ENCODE measurements at regions not wholly inside any gene's neighbourhood (a gene's known extent, or its start where the extent isn't known, plus 50 kb on each side); places are given as distances from the start of the nearest gene placed in this dataset.
"Not testable (repeated sequence)": the region's sequence is repeated elsewhere in the genome, so short reads cannot be mapped to it uniquely, and the experiment has no call there.

DNA sequence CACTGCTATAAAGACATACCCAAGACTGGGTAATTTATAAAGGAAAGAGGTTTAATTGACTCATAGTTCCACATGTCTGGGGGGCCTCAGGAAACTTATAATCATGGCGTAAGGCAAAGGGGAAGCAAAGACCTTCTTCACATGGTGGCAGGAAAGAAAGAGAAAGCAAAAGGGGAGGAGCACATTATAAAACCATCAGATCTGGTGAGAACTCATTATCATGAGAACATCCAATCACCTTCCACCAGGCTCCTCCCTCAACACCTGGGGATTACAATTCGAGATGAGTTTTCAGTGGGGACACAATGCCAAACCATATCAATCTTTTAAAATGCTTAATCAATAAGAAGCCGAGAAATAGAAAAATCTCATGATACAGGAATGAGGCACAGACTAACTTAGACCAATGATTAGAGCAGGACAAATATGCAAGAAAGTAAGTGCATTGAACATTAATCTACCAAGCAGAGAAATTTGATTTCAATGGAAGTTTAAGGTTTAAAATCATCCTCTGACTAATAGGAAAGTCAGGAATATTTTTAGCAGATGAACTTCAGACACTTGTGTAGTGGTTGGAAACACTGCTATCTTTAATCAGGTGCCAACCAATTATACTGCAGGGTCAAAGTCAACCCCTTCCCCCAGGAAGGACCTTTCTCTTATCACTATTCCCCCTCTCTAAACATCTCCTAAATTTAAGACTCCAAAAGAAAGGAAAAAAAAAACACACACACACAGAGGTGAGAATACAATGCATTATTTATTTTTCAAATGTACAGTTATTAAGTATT lies 259.2 kb downstream of the IRS1 start:
- in situ Hi-C loops (cut with MboI; ENCODE audit: low sequenced_read_pairs), result no loop called here

DNA sequence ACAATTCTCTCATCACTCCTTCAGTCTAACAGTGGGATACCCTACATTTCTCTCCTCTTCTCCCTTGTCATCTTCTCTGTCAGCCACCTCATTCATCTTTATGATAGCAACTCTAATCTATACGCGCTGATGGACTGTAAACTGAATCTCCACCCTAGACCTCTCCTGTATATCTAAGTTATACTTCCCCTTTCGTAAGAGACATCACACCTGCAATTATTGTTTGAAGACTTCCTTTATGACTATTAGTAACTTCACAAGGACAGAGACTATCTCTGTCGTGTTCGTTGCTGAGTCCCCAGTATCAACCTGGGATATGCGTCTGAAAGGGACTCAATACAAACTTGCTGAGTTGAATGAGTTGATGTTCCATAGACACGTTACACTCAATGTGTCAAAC lies 263.2 kb downstream of the IRS1 start:
- in situ Hi-C loops (cut with MboI; ENCODE audit: low sequenced_read_pairs), result no loop called here

DNA sequence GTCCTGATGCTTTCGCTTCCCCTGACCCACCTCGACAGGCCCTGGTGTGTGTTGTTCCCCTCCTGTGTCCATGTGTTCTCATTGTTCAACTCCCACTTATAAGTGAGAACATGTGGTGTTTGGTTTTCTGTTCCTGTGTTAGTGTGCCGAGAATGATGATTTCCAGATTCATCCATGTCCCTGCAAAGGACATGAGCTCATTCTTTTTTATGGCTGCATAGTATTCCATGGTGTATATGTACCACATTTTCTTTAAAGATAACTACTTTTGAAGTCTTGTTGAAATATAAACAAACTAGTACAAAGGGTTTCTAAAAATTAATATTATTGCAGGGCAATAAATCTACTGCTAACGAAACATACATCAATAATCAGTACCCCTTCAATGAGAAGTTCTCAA lies 266.6 kb downstream of the IRS1 start:
- in situ Hi-C loops (cut with MboI; ENCODE audit: low sequenced_read_pairs), result not testable (repeated sequence)

DNA sequence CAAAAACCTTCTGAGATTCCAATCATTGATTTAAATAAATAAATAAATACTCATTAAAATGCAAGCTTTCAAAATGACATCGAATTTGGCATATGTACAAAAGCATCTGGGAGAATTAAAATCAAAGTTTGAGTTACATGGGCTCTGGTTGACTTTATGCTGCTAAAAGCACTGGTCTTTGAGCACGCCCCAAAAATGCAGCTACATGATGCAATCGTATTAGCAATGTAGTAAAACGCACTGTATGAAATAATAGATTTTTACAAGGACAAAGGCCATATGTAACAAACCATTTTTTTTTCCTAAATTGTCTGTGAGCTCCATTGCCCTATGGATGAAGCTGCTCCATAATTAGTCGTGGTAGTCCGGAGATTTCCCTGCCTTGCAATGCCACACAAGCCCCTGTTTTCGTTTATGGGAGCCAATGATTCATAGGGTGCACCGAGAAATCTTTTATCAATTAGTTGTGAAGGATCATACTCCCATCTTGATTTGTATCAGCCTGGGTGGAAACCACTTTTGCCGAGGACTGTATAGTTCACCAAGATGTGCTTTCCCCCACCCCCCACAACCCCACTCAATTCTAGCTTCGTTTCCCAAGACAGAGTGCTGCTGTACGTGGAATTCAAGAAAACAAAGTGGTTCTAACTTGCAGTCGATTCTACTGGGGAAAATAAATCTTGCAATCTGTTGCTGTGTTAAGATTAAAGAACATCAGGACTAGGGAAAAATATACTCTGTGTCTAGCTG lies 268.4 kb downstream of the IRS1 start:
- in situ Hi-C loops (cut with MboI; ENCODE audit: low sequenced_read_pairs), result no loop called here

DNA sequence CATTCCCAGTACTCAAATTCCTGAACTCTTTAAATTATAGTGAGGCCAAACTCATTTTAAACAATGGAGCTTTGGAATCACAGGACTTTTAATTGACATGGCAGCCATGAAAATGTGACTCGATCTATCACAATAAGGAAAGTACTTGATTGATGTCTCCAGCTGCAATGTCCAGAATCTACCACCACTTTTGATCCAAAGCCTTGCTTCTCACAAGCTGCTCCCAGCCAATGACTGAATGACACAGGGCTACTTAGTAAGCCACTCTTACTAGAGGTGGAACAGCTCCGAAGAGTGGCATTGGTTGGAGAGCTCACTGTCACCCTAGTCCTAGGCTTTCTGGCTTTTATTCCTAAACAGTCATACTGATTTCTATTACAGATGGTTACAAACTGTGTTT lies 270.1 kb downstream of the IRS1 start:
- in situ Hi-C loops (cut with MboI; ENCODE audit: low sequenced_read_pairs), result no loop called here

DNA sequence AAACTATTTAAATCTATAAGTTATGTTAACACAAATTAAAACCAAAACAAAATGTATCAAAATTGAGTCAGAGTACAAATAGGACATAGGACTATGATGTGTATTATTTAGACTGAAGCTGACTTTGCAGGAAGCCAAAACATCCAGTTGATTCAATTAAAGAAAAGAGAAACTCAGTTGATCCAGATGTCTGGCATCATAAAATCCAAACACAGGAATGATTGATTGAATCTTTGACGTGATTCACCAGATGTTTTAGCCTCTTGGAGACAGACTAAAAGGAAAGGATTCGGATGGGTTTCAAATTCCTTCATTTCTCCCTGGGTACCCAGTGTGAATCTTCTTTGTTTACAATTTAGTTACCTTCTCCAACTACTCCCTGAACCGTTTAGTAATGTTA lies 272.9 kb downstream of the IRS1 start:
- in situ Hi-C loops (cut with MboI; ENCODE audit: low sequenced_read_pairs), result no loop called here

DNA sequence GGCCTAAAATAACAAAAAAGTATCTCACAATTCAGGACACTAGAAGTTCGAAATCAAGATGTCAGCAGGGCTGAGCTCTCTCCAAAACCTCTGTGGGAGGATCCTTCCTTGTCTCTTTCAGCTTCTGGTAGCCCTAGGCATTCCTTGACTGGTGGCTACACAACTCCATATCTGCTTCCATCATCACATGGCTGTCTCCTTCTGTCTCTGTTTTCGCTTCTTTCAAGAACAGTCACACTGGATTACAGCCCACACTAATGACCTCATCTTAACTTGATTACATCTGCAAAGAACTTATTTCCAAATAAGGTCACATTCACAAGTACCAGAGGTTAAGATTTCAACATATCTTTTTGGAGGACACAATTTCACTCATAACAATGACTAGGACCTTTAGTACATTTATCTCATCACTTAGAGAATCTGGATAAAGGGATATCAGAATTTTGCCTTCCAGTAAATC lies 275.2 kb downstream of the IRS1 start:
- in situ Hi-C loops (cut with MboI; ENCODE audit: low sequenced_read_pairs), result no loop called here

DNA sequence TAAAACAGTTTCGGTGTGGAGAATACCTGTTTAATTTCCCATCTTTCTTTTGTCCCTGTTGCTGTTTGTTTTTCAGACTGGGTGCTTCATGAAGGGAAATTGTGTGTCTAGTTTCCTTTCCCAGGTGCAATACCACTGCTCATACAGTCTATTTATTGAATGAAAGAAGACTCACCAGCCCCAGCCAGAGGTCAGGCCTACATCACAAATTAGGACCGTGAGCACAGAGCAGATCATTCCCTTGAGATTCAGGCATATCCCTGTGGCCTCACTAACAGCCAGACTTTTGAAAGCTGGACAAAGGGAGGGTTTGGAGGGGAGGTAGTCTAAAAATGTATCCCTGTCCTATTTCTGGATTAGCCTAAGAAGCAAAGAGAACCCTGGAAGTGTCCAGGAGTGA lies 278.9 kb downstream of the IRS1 start:
- in situ Hi-C loops (cut with MboI; ENCODE audit: low sequenced_read_pairs), result no loop called here

DNA sequence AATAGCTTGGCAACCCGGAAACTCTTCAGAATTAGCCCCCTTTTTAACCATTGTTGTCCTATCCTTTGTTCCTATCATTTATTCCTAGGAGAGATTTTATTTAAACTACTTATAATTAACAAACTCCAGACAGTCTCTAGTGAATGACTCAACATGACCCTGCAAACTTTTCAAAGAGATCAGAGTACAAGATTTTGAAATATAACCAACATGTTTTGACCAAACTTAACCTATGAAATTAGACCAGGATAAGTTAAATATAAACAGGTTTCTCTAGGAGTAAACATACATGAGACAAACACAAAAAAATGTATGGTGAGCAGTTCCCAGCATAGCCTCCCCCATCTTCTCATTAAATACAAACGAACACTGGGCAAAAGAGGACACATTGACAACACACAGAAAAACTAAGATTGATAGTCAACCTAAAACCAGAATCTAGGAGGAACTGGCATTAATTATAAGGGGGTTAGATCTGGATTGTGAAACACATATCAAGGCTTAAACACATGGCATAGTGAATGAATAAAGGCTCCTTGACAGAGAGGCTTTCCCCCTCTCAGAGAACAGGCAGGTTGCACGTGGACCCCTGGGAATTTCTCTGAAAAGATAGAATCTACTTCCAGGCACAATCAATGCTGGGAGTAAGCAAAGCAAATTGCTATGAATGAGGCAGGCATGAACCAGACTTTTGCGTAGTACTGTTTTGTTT lies 284.1 kb downstream of the IRS1 start:
- in situ Hi-C loops (cut with MboI; ENCODE audit: low sequenced_read_pairs), result no loop called here

DNA sequence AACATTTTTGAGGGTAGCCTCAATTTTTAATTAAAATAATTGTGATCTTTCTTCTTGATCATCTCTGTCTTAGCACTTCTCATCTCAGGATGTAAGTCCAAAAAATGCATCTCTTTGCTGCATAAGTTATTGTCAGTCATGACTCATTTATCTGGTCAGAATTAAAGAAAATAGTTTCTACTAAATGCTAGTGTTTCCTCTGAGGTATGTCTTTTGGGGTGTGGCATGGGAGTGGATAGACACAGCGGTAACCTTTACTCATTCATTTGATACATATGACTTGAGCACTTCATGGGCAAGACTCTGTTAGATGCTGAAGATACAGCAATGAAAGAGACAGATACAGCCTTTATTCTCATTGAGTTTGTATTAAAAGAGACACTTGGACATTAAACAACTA lies 284.7 kb downstream of the IRS1 start:
- in situ Hi-C loops (cut with MboI; ENCODE audit: low sequenced_read_pairs), result no loop called here

DNA sequence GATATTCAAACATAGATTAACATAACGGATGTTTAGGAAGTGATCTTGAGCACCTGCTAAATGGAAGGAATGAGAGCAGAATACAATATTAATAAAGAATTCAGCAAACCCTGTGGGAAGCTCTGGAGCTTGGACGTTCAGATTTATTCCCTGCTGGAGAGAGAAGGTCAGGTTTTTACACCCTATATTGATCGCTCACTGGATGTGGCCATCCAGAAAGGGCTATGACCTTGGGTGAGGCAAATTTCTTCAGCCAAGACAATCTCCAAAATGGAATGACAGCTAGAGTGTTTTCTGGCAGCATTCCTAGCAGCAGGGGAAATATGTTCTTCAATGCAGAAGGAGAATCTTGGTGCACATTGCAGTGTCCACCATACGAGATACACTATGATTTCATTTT lies 288.3 kb downstream of the IRS1 start:
- in situ Hi-C loops (cut with MboI; ENCODE audit: low sequenced_read_pairs), result no loop called here

DNA sequence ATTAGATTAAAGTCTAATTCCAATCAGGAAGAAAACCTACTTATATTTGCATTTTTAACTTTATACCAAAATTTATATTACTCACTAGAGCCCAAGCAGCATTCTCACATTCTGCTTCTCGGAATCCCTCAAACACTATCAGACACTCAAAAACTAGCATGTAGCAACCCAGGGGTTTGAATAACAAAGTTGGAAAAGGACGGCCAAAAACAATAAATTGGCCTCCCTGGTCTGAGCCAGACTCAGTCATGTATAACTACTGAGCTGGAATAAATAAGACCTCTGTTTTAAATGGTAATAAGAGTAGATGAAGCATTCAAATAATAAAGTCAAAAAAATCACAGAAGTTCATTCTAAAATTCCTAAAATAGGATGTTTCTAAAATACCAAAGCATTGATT lies 290.9 kb downstream of the IRS1 start:
- in situ Hi-C loops (cut with MboI; ENCODE audit: low sequenced_read_pairs), result no loop called here

DNA sequence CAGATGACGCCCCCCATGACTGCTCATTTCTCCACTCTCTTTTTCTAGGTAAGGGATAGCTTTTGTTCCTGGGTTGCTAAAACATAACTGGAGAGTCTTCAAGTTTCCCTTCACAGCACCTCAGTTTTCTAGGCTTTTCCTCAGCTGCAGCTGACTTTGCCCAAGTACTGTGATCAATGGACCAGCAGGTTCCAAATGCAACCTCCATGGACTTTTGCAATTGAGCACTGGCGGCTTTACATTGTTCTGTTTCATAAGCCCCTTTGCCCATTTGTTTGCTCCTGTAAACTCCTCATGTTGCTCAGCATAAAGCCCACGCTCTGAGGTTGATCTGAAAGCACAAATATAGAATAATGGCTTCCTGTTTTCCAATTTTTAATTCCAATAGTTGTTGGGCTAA lies 291.6 kb downstream of the IRS1 start:
- in situ Hi-C loops (cut with MboI; ENCODE audit: low sequenced_read_pairs), result no loop called here

DNA sequence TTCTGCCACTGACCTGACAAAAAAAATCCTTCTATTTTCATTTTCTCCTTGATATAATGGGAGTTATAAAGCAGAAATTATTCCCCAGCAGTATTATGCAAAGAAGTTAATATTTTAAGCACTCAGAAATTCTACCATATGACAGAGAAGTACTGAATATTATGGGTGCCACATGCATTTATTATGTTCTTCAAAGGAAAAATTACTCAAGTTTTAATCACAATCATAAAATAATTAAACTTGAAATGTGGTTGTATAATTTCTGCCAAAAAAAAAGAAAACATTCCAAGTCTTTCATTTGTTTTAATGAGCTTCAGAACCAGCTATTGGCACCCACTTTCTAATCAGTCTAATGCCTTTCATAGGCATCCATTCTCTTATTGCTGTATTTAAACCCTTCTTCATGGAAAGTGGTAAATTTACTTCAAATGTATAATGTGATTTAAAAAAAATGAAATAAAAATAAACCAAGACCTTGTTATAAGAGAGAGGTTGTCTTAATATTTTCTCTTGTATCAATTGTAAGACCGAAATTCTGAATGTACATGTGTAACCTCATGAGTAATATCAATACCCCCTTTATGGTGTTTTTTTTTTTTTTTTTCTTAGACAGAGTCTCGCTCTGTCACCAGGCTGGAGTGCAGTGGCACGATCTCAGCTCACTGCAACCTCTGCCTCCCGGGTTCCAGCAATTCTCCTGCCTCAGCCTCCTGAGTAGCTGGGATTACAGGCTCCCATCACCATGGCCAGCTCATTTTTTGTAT lies 302.3 kb downstream of the IRS1 start:
- in situ Hi-C loops (cut with MboI; ENCODE audit: low sequenced_read_pairs), result no loop called here

DNA sequence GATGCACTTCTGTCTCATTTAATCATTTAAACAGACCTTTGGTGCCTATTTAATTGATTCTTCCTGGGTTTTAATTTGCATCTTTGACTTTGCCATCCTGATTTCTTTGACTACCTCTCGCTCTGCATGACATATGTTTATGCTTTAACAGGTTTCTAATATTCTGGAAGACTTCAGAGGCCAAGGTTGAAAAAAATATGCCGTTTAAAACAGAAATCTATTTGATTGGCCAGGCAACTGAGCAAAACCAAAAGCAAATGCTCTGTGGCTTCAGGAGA lies 303.4 kb downstream of the IRS1 start:
- in situ Hi-C loops (cut with MboI; ENCODE audit: low sequenced_read_pairs), result no loop called here

DNA sequence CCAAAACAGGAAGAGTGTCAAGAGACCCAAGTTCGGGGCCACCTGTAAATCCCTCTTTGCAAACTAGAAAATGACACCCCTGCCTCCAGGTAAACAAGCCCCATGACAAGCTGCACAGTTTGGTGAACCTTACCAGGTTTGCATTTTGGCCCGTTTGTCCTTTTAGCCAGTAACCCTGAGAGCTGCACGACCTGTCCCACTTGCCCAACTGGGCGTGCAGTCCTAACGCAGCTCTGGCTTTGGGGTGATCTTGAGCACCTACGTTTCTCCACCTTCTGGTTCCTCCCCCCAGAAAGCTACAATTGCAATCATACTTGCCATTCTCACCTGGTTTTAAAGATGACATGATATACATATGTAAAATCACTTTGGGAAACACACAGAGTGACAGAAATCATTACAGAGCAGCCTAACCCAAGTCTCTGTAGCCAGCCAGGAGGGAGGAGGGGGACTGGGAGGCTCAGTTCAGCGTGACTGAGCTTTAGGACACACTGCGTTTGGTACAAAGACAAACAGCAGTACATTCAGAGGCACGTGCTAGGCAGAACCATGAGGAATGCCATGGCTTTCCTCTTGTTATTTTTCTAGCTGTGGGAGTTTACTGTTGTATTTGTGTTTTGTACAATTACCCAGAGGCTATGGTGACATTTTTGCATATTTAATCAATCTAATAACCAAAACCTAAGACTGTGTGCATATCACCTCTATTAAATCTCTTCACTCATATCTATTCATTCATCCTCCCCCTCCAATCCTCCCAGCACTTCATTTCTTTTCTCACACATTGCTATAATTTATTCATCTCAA lies 304.0 kb downstream of the IRS1 start:
- in situ Hi-C loops (cut with MboI; ENCODE audit: low sequenced_read_pairs), result no loop called here

DNA sequence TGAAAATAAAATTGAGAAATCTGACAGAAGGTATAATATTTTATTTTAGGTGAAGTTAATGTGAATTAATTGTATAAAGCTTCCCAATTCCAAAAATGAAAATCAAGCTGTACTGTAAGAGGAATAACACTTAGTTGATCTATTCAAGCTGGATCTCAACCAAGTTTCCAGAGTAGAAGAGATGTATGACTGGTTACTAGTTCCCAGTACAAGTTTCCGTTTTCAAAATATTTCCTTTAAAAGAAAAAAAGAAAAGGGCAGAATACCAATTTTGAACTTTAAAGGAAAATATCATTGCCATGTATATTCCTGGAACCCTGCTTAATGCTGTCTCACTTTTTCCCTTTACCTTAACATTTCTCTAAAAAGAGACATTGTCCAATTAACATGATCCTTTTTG lies 308.5 kb downstream of the IRS1 start:
- in situ Hi-C loops (cut with MboI; ENCODE audit: low sequenced_read_pairs), result no loop called here

DNA sequence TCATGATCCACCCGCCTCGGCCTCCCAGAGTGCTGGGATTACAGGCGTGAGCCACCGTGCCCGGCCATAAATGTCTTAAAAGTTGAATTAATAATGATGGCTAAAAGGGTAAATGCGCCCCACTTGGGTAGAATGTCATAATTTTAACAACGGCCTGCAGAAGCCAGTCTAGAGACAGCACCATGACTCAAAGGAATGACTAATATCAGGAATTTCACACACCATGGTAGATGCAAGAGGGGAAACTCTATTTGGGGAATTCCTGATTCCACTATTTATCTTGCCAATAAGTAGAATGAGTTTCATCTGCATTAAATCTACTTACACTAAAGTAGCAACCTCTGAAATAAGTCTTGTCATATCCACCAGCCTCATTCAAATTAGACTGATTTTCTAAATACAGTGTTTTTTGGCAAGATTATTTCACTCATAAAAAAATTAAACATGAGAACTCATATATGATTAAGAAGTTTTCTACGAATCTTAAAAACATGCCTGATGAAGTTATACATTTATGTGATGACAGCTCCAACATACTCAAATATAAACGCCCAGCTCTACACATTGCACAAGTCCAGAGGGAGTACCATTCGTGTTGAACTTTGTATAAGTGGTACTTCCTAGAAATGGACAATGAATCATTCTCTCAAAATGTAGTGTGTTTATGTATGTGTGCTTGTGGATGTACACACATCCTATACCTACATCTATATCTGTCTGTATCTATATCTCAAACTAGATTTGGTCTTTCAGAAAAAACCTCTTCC lies 309.7 kb downstream of the IRS1 start:
- in situ Hi-C loops (cut with MboI; ENCODE audit: low sequenced_read_pairs), result no loop called here

DNA sequence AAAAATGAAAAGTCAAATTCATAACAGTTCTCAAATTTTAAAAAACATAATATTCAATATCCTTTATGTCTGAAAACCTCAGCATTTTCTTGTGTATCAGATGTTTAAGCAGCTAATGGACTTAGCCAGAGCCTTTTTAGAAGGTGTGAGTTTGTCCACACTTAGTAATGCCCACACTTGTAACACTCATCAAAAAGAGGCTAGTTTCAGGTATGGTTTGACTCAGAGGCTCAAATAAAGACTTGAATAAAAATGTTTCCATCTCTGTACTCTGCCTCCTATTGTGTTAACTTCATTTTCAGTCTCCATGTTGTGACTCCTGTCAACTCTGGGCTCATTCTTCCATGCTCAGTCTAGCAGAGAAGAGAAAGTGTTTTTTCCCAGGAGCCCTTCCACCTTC lies 311.6 kb downstream of the IRS1 start:
- in situ Hi-C loops (cut with MboI; ENCODE audit: low sequenced_read_pairs), result no loop called here

DNA sequence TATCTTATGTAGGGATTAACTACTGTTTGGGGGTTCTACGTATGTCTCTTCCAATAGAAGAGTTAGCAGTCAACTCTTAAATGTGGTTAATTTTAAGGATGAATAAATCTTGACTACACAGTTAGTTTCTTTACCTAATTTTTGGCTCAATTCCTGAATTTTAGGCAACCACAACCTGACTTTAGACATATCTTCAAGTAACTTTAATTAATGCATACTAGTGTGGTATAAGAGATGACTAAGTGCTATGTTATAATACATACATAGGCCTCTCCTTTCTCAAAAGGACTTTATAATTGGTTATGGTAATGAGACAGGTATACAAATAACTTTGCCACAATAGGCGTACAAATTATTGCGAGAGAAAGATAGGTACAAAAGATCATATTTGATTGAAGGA lies 312.0 kb downstream of the IRS1 start:
- in situ Hi-C loops (cut with MboI; ENCODE audit: low sequenced_read_pairs), result no loop called here
